SHP77 treated with DMSO at 0.1 percent for 48 hours (cell line): ENCODE measurements at regions not wholly inside any gene's neighbourhood (a gene's known extent, or its start where the extent isn't known, plus 50 kb on each side); places are given as distances from the start of the nearest gene placed in this dataset.

Experiments used
- DNase-seq: peaks from one replicate; lab custom pipeline; 2025; lab: John Stamatoyannopoulos, UW

- DNase-seq: no peak
Observed at GRCh38 chr1:96964761-96965160, 243.2 kb downstream of the PTBP2 start.

DNA sequence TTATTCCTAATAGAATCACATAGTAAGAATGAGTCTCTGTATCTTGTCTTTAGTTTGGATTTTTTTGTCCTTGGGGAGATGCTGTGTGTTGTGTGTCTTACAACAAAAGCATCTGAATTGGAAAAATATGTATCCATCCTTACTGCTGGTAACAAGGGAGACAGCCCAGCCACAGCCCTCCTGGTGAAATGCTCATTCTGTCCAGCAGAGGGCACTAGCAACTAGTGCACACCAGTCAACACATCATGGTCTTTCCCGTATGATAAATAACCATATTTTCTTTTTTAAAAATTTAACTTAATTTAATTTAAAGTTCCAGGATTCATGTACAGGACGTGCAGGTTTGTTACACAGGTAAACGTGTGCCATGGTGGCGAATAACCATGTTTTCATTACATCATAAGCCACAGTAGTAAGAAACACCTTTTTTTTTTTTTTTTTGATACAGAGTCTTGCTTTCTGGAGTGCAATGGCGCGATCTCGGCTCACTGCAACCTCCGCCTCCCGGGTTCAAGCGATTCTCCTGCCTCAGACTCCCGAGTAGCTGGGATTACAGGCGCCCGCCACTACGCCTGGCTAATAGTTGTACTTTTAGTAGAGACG is 245.1 kb downstream of the PTBP2 start:
- DNase-seq: peak; percentile 9

DNA sequence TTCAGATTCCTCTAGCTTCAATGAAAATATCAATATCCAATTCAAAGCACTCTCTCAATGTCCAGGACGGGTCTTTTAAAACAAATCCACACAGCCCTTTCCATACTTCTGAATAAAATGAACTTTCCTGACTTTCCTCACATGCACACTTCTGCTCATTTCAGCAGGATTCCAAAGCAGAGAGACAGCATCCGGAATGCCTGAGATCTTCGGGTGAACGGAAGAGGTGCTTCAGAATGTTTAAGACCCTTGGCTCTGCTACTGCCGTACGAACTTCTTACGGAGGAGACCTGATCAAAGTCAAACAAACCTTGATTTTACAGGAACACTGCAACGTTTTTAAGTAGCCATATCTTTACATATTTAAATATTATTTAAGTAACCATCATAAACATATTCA is 245.7 kb downstream of the PTBP2 start:
- DNase-seq: no peak

GRCh38 chr1:96968541-96968940 is 247.0 kb downstream of the PTBP2 start:
- DNase-seq: no peak

- no peak for DNase-seq
Observed at GRCh38 chr1:96968983-96969382, 247.4 kb downstream of the PTBP2 start.

- no peak for DNase-seq
Observed at GRCh38 chr1:96969656-96970163, 248.1 kb downstream of the PTBP2 start.

DNA sequence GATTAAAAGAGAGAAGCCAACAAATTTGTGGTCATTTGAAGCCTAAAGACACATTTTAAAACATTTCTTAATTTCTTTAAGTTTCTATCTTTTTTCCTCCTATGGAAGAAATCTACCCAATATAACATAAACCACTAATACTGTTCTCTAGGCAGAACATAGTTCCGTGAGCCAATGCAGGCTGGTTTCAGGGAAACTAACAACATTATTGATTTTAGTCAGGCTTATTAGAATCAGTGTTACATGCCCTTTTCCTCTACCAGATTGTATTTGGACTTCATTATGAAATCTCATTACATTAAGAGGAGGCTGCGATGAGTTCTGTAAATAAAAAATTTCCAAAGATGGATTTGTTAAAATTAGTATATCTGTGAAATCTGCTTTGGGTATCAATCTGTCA is 249.9 kb downstream of the PTBP2 start:
- no peak for DNase-seq

- no peak for DNase-seq
Observed at GRCh38 chr1:96971849-96972602, 250.4 kb downstream of the PTBP2 start.

GRCh38 chr1:96973605-96974004 is 252.0 kb downstream of the PTBP2 start:
- no peak for DNase-seq

GRCh38 chr1:96978444-96978843 is 256.9 kb downstream of the PTBP2 start:
- no peak for DNase-seq

- no peak for DNase-seq
Observed at GRCh38 chr1:96978901-96979300, 257.3 kb downstream of the PTBP2 start.

- DNase-seq: no peak
Observed at GRCh38 chr1:96979304-96980268, 258.0 kb downstream of the PTBP2 start.

- no peak for DNase-seq
Observed at GRCh38 chr1:96980448-96980847, 258.9 kb downstream of the PTBP2 start.

GRCh38 chr1:96981181-96981580 is 259.6 kb downstream of the PTBP2 start:
- no peak for DNase-seq

- DNase-seq: no peak
Observed at GRCh38 chr1:96982118-96982517, 260.5 kb downstream of the PTBP2 start.

DNA sequence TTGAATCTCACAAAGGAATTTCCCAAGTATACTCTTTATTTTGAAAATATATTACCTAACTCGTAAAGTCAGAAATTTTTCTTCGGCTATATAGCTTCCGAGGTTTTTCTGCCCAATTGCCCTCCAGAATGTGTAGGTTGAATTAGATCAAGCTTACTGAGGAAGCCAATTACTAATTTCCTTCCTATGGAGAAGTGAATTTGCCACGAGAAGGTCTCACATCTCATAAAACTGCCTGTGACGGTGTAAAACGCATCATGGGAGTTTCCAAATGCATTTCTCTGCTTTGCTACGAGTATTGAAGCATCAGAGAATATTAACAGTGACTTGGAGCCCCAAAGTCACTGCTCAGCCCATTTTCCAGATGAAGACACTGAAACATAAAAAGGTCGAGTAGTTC is 262.3 kb downstream of the PTBP2 start:
- no peak for DNase-seq

DNA sequence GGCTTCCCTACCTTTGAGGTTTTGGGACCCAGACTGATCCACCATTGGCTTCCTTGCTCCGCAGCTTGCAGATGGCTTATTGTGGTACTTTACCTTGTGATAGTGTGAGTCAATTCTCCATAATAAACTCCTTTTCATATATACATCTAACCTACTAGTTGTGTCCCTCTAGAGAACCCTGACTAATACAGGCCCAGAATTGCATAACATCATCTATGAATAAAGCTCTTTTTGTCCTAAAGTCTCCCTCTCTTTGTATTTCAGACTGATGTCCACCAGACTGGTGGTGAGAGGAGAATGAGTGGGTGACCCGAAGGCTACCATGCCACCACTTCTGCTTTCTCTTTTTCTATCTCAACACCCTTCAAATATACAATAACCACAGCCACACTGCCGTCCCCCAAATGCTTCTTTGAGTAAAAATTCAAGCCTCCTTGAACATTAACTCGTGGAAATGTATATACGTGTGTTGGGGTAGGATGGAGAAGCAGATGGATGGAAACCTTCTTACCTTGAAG is 265.7 kb downstream of the PTBP2 start:
- DNase-seq: no peak

DNA sequence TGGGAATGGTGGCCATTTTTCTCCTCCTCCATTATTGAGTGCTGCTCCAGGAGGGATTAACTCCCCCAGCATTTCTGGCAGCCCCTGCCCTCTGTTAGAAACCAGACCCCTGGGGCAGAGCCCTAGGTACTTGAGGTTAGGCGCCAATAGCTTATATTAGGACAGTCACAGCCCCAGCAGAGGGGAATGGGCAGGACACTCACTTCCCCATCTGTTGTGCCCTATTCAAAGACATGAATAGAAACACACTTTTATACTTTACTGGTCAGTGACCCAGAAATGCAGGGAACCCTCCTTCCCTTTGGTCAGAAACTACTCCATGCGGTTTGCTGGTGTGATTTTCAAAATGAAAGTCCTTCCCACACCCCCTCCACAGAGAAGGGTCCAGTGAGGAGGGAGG is 267.7 kb downstream of the PTBP2 start:
- DNase-seq: no peak

GRCh38 chr1:96990136-96990535 is 268.6 kb downstream of the PTBP2 start:
- DNase-seq: no peak

- no peak for DNase-seq
Observed at GRCh38 chr1:96991261-96991660, 269.7 kb downstream of the PTBP2 start.

DNA sequence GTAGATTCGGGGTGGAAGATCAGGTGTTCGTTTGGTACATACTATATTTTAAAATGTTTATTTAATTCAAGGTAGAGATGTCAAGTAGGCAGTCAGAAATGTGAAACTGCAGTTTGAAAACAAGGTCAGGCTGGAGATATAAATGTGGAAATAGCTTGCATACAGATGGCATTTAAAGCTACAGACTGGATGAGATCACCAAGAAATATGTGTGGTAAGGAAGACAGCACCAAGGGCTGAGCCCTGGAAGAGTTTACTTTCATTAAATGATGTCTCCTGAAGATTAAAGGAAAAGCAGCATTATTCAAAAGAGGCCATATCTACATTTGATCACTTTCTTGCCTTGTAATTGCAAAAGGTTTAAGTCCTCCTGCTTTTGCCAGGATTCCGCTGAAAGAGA is 271.3 kb downstream of the PTBP2 start:
- no peak for DNase-seq

DNA sequence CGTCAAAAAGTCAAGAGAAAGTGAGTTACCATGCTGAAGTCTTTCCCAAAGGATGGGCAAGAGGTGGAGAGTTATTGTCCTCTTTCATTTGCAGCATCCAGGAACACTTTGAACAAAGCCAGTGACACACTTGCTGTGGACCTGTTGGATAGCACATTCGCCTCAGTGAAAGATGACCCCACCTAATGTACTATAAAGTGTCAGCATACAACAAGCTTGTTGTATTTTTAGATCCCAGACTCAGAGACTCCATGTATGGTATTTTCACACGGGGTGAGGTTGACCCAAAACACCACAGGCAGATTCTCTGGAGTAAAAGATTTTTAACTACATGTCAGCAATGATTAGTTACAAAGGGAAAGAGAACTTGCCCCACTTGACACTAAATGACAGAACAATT is 273.8 kb downstream of the PTBP2 start:
- no peak for DNase-seq
